Left hindlimb (tissue), 1 donor: ENCODE measurements at regions not wholly inside any gene's neighbourhood (a gene's known extent, or its start where the extent isn't known, plus 50 kb on each side); places are given as distances from the start of the nearest gene placed in this dataset.
"Not testable (repeated sequence)": the region's sequence is repeated elsewhere in the genome, so short reads cannot be mapped to it uniquely, and the experiment has no call there.

Experiments
- DNase-seq: peaks from one replicate; pipeline ENCODE4 v3.0.0-alpha.2; 2018

DNA sequence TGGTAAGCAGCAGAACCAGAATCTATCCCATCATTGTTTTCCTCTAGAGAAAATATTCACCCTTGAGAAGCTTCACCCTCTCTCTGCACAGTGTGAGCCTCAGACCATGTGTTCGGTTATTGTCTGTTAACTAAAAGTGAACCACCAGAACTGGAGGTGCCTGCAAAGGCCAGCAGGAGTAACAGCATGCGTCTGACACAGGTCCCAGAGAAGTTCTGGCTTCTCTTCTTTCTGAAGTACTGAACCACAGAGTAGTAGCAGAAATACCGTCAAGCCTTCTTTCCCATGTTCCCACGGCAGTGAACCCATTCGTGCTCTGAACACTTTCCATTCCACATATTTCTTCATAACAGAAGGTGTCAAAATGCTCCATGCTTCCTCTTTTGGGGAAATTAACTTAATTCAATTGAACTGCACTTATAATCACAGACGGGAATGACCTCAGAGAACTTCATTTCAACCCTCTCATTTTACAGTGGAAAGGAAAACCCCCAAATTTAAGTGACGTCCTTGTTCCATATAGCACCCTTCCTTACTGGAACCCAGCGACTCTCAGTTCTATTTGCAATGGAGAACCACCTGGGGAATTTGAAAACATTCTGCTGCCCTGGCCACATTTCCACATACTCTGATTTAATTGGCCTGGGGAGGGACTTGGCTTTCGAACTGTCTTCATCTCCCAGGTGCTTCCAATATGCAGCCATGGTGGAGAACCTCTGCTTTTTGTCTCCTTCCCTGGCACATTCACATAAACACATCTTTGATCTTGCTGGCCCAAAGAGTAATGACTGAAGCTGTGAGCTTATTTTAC is 519.1 kb downstream of the RNF144A start:
- DNase-seq = no peak

DNA sequence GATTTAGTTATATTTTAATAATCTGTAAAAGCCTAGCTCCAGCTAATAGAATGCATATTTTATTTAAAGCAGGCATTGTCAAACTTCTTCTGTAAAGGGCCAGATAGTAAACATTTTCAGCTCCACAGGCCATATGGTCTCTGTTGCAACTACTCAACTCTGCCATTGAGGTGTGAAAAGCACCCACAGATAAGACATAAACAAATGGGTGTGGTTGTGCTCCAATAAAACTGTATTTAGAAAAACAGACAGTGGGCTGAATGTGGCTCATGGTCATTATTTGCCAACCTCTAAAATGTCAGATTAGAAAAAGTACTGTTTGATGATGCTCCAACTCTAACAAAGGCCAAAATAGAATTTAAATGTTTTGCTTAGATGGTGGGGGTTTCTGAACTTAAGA is 519.9 kb downstream of the RNF144A start:
- no peak for DNase-seq

DNA sequence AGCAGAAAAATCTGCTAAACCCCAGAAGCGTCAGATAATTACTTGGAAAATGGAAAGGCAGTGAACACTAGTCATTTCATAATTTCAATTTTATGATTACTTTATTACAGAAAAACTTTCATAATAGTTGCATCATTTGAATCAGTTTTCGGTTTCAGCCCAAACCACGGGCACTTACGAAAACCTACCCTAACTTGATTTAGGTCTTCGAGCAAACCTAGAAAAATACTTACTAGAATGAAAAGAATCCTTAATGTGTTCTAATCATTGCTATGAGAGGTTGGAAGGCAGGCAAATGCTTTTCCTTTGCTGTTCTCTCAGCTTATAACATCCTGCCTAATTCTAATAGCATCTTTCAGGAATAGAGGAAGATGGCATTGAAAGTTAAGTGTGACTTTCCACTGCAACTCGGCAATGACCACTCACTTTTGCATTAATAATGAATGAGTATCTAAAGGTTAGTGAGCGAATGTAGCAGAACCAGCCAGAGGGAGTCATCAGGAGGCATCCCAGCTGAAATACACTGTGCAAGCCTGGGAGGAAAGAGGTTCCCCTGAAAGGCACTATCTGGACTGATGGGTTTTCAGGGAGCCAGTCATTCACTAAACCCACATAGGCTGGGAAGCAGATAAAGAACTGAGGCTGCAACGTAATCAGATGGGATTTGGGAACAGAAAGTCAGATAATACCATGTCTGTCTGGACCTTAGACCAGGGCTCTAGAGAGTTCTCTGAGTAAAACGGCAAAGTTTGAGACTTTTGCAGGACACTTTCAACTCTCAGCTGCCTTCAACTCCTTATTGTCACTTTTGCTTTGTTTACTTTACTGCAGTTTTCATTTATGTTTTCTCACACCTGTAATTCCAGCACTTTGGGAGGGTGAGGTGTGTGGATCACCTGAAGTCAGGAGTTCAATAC is 520.8 kb downstream of the RNF144A start:
- DNase-seq = no peak

DNA sequence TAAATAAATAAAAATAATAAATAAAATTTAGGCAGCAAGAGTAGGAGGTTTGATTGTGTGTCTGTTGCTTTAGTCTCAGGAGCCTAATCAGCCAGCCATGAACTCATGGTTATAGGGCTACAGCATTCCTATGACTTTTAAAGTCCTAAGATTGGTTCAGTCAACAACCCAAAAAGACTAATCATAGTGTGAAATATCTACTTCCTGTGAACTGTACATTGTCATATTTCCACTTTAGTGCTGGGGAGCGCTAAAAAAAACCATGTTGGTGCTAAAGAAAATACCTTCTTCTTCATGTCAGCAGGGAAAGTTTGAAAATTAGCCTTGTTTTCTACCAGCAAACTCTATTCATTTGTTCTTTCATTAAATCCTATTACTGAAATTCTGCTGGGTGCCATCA is 521.6 kb downstream of the RNF144A start:
- DNase-seq = no peak

DNA sequence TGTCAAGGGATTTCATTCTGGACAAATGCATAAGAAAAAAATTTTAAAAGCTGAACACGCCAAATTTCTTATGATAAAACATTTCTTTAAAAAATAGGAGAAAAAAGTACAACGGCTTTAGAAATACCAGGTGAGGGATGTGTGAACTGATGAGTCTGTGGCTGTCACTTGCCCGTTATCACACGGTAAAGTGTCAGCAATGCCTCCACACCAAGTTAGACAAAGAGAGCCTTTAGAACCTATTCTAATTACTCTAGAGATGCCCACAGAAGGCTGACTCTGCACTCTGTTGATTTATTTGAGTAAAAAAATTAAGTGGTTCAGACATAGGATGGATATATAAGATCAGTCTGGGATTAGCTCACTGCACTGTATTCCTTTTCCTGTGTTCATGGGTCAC is 523.8 kb downstream of the RNF144A start:
- DNase-seq = no peak

DNA sequence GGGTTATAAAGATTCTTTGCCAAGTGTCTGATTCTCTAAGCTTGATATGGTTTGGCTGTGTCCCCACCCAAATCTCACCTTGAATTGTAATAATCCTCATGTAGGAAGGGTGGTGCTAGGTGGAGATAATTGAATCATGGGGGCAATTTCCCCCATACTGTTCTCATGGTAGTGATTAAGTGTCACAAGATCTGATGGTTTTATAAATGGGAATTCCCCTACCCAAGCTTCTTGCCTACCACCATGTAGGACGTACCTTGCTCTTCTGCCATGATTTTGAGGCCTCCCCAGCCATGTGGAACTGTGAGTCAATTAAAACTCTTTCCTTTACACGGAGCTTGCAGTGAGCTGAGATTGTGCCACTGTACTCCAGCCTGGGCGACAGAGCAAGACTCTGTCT is 524.6 kb downstream of the RNF144A start:
- not testable (repeated sequence) for DNase-seq

DNA sequence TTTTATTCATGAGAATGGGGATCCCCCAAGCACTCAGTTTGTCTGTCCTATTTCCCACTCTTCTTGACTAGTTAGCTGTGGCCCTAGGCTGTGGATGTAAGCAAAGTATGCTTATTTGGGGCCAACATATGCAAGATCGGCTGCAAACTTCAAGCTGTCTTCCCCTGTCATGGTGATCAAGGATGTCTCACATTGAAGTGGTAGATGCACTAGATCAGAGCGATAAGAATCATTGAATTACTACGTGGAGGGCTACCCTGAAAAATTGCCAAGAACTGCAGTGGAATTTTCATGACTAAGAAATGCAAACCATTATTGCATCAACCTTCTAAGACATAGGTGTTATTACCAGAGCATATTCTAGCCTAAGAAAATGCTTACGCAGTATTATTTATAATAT is 527.4 kb downstream of the RNF144A start:
- no peak for DNase-seq

DNA sequence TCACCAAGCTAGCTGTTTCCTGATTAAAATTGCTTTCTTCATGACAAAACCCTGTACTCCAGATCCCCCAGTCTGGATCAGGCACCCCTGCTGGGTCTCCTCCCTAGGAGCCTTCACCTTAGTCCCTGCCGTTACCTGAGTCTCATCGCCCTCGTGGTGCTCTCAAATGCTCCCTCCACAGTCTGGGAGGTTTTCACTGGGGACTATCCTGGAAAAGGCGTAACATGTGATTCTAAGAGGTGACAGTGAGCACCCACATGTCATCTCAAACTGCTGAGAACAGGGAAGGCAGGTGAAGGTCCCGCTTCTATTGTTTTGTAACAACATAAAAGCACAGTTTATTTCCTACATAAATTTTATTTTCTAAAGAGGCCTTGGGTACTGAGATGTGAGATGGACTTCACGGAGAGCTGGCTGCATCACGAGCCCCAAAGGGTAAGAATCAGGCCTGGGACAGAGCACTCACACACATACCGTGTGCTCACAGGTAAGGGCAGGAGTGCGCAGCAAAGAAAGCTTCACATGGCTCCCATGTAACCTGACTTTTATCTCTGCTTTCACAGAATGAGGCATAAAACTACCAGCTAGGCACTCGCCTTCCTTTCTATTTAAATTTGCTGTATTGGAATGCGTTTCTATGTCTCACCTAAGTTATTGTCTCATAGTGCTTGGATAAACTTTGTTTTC is 531.5 kb downstream of the RNF144A start:
- no peak for DNase-seq

DNA sequence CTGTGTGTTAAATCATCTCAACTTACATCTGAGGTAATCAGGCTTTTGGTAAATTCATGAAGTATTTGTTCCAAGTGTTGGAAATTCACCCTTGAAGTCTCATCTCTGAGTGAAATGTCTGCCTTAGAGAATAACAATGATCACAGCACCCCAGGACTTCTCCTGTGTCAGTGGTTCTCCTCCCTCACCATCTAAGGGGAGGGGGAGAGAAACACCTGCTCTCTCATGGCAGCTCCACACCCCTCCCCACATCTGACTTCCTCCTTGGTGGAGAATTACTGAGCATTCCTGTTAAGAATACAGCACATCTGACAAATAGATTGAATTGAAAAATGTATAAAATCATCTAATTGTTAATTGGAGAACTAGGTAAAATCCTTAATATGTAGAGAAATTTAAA is 532.1 kb downstream of the RNF144A start:
- DNase-seq = no peak

DNA sequence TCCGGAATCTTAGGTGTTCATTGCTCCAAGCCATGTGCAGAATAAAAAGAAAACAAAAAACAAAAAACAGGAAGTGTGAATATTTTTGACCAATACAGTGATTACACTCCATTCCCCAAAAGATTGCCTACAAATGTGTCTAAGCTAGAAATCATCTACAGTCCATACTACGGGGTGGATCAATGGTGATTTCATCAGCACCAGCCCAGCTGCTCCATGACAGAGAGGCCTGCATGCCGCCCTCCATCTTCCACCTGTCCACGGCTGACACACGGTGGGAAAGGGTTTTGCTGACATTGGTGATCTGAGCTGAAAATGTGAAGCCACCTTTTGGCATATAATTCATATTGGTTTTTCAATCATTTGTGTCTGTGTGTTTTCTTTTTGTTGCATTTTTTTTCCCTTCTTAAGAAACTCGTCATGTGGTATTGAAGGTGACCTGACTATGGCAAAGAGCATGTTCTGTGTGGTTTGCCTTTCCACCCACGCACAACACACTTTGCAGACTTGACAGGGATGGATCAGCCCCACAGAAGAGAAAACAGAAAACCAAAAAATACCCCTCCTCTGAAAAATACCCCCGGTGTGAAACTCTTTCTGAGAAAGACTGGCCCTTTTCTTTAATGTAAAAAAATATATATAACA is 533.1 kb downstream of the RNF144A start:
- DNase-seq = no peak

DNA sequence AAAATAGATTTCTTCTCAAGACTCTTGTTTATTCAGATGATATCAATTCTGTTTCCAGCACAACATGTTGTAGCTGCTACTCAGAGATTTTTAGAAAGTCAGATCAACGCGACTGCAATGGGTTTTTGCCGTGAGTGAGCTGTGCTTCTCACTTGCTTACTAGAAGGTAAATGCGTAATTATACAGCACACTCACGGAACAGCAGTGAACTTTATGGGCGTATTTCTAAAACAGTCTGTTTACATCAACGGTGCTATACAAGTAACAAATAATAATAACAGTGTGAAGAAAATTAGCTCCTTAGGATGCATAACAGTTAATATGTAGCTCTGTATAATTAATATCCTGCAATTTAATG is 533.6 kb downstream of the RNF144A start:
- DNase-seq = no peak

DNA sequence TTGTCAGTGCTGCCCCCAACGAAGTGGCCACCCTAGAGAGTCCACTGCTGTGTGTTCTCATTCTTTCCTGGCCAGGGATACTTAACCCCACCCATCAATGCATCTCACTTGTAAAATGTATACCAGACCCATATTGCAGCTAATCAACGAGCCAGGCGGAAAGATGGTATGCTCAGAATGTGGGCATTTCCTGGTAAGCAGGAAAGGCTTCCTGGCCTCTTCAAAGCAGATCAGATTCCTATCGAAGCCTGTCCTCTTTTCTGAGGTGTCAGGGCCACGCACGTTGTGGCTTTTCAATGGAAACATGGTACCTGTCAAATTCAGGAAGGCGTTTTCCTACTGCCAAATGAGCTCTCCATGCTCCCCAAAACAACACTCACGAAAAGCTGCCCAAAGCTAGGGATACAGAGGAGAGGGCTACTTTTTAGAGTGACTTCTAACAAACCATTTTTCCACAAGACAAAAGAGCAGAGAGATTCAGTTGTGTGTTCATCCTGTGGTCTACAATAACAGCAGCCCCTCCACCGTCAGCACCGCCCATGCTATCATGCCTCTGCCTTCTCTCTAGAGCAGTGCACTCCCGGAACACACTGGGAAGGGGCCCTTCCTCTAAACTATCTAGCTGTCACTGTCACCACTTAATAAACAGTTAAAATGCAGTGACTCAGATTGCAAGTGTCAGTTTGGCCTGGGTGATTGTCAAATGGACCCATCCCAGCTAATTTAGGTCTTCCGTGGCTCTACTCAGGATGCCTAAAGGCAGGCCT is 535.1 kb downstream of the RNF144A start:
- DNase-seq = no peak

DNA sequence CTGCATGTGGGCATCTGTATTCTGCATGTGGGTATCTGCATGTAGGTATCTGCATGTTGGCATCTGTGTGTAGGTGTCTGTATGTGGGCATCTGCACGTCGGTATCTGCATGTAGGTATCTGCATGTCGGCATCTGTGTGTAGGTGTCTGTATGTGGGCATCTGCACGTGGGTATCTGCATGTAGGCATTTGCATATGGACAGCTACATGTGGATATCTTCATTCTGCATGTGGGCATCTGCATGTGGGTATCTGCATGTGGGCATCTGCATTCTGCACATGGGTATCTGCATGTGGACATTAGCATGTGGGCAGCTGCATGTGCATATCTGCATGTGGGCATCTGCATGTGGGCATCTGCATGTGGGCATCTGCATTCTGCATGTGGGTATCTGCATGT is 537.4 kb downstream of the RNF144A start:
- no peak for DNase-seq

DNA sequence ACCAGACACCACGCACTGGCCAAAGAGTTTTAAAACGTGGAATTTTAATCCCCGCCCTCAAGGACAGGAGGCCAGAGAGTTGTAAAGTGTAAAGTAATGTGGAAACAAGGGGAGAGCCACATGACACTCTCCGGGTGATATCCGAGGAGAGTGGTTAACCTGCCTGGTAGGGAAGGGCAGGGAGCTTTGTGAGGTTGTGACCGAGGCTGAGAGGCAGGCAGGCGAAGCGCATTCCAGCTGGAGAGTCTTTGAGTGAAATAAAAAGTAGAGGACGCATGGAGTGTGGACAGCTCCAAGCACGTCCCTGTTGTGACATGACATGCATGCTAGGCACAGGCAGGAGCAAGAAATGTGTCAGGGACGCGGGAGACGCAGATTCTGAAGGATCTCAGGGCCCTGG is 539.5 kb downstream of the RNF144A start:
- no peak for DNase-seq

DNA sequence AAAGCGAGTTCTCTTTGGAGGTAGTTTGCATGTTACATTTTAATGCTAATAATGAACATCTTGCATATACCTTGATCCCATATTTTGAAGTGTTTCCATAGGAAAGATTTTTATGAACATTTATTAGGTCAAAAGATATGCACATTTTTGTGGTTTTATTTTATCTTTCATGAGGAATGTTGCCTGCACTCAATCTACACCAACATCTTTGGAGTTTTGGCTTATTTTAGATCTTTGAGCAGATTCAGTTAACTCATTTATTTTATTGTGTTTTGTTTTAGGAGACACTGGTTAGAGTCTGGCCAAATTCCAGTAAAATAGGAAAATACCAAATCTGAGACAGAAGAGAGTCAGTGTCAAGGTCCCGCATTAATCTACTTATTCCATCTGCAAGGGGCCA is 540.9 kb downstream of the RNF144A start:
- no peak for DNase-seq

DNA sequence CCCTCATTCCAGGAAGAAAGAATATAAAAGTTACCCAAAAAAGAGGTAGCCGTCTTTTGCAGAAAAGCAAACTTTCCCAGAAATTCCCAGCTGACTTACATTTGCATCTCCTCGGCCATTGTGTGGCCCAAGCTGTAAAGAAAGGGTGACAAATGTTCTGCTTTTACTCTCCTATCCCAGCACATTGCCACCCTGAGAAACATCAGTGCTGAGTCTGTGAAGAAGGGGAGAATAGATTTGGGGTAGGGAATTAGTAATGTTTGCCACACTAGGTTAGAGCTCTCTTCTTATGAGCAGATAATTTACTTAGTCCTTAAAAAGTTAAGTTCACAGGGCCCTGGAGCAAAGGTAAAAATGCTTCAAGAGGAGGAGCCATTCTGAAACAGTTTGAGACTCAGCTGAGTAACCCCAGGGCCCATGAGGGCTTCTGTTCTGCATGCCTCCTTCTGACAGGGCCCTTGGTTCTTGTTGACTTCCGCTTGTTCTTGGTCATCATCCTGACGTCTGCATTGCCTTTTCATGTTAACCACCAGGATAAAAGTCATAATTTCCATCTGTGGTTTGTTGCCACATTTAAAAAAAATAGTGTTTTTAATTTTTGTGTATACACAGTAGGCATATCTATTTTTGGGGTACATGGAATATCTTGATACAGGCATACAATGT is 550.7 kb downstream of the RNF144A start:
- no peak for DNase-seq

DNA sequence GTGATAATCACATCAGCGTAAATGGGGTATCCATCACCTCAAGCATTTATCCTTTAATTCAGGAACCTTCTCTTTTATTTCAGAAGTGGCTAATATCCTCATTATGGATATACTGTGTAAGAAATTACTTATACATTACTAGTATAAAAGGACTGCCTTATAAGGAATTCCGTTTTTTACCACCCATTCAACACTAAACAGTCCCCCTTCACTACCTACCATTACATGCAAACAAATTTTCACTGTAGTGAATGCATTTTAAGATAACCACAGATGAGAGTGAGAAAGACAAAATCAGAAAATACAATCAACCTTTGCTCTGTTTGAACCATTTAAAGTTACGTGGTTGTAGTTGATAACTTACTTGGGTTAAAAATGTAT is 551.2 kb downstream of the RNF144A start:
- no peak for DNase-seq

DNA sequence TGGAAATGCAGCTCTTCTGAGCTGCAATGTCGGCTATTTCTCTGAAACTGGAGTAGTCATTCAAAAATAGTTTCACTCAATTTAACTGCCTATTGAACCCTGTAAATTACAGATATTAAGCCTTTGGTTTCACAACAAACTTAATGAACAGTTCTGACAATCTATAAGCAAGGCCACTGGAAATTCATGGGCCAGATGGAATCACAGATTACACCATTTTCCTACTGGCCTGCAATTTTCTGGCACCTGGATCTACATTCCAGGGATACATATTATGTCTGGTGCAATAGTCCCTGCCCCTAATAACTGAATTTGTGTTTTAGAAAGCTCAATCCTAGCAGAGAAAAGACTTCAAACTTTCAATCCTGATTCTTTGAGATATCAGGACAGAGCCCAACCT is 551.7 kb downstream of the RNF144A start:
- DNase-seq = no peak

DNA sequence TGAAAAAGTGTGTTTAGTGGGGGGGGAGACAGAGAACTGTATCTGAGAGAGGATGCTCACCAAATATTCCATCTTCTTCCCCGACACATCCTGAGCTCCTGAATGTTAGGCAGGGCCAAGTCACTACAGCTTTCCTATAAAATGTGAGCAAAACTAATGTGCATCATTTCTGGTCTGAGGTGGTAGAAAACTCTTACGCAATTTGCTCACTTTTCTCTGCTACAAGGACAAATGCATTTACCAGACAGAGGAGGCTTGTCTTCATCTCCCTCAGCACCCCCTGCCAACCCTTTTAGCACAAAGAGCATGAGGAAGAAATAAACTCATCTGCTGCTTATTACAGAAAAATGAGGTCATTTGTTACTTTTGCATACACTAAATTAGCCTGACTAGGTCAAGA is 554.0 kb downstream of the RNF144A start:
- no peak for DNase-seq

DNA sequence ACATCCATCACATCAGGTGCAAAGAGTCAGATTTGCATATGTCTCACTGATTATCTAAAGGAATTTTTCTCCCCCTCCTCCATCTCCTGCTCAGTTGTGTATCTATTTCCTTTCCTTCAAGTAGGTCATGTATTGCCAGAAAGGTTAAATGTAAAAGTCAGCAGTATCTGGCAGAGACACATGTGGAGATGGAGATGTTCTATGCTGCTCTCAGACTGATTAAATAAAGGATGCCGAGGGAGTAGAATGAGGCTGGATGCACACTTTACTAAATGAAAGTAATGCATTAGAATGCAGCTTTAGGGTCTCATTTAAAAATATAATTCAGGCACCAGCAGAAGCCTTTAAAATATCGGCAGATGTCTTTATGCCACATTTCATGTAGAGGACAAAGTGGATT is 555.3 kb downstream of the RNF144A start:
- no peak for DNase-seq

DNA sequence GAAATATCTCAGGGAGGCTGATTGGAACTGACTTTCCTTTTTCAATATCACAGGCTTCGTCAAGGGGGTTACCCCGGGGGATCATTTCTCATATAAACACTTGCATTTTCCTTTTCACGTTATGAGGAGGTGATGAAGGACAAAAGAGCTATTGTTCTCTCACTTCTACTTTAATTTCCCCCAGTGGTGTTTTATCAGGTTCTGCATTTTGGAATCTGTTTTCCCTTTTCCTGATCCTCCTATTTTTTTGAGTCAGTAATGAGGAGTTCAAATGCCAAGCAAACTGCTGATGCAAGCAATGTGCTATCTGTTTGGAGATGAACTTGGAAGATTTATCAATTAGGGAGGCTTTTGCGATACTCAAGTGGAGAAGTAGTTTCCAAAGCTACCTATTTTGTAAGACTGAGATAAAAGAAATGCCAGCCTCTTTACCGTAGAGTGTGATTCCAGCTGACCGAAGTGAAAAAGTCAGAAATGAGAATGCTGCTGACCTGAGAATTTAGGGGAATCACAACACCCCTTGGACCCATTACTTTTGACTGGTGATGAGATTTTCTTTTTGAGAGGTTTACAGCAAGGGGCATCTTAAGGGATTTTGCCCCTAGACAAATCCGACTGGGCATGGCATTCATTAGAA is 556.0 kb downstream of the RNF144A start:
- no peak for DNase-seq
